GM21529 (cell line): ENCODE measurements at regions not wholly inside any gene's neighbourhood (a gene's known extent, or its start where the extent isn't known, plus 50 kb on each side); places are given as distances from the start of the nearest gene placed in this dataset.

Experiments used
- ATAC-seq: cut with Tn5 transposase; IDR thresholded peaks from one replicate; pipeline ENCODE4 v1.9.1; 2021; ENCODE audit not compliant: unreplicated experiment

GRCh38 chr13:81488021-81488420 lies 1147.1 kb upstream of the SPRY2 start:
- ATAC-seq, result no peak

- ATAC-seq, result no peak
These were observed 1146.2 kb upstream of the SPRY2 start for GRCh38 chr13:81487151-81487550.

- no peak for ATAC-seq
These were observed 1139.7 kb upstream of the SPRY2 start for GRCh38 chr13:81480634-81481033.

- ATAC-seq, result no peak
These were observed 1132.5 kb upstream of the SPRY2 start for GRCh38 chr13:81473366-81473899.

- ATAC-seq, result no peak
These were observed 1117.2 kb upstream of the SPRY2 start for GRCh38 chr13:81458170-81458569.

GRCh38 chr13:81446441-81446840 lies 1105.5 kb upstream of the SPRY2 start:
- ATAC-seq, result no peak

- no peak for ATAC-seq
These were observed 1102.0 kb upstream of the SPRY2 start for GRCh38 chr13:81442904-81443303.

GRCh38 chr13:81425286-81425685 lies 1084.4 kb upstream of the SPRY2 start:
- no peak for ATAC-seq

- ATAC-seq, result no peak
These were observed 1068.4 kb upstream of the SPRY2 start for GRCh38 chr13:81409284-81409683.

- ATAC-seq, result no peak
These were observed 1067.7 kb upstream of the SPRY2 start for GRCh38 chr13:81408647-81409046.

- ATAC-seq, result peak; percentile 72
These were observed 1065.8 kb upstream of the SPRY2 start for GRCh38 chr13:81406639-81407292.

- ATAC-seq, result no peak
These were observed 1065.1 kb upstream of the SPRY2 start for GRCh38 chr13:81406022-81406421.

- ATAC-seq, result no peak
These were observed 1055.3 kb upstream of the SPRY2 start for GRCh38 chr13:81396192-81396591.

- ATAC-seq, result no peak
These were observed 1054.4 kb upstream of the SPRY2 start for GRCh38 chr13:81395368-81395767.

- no peak for ATAC-seq
These were observed 1053.7 kb upstream of the SPRY2 start for GRCh38 chr13:81394640-81395039.

- no peak for ATAC-seq
These were observed 1052.8 kb upstream of the SPRY2 start for GRCh38 chr13:81393721-81394120.

GRCh38 chr13:81393110-81393509 lies 1052.2 kb upstream of the SPRY2 start:
- no peak for ATAC-seq

- ATAC-seq, result no peak
These were observed 1047.5 kb upstream of the SPRY2 start for GRCh38 chr13:81388400-81388799.

GRCh38 chr13:81383444-81383843 lies 1042.5 kb upstream of the SPRY2 start:
- ATAC-seq, result no peak

- ATAC-seq, result no peak
These were observed 1041.3 kb upstream of the SPRY2 start for GRCh38 chr13:81382246-81382645.

GRCh38 chr13:81381560-81381959 lies 1040.6 kb upstream of the SPRY2 start:
- ATAC-seq, result no peak

- ATAC-seq, result no peak
These were observed 1038.3 kb upstream of the SPRY2 start for GRCh38 chr13:81379183-81379582.

GRCh38 chr13:81377921-81378320 lies 1037.0 kb upstream of the SPRY2 start:
- no peak for ATAC-seq
